G401.6 (cell line): ENCODE measurements at regions not wholly inside any gene's neighbourhood (a gene's known extent, or its start where the extent isn't known, plus 50 kb on each side); places are given as distances from the start of the nearest gene placed in this dataset.
"Not testable (repeated sequence)": the region's sequence is repeated elsewhere in the genome, so short reads cannot be mapped to it uniquely, and the experiment has no call there.

Experiments used
- FAIRE-seq: peaks from 2 replicates; lab custom pipeline; 2012; peaks lifted over from hg19 to GRCh38; lab: Jason Lieb, UNC

- FAIRE-seq = no peak
Measured at GRCh38 chr5:135279328-135279727, 119.7 kb downstream of the MACROH2A1 start.

- FAIRE-seq = no peak
Measured at GRCh38 chr5:135276151-135276550, 122.9 kb downstream of the MACROH2A1 start.

- FAIRE-seq = no peak
Measured at GRCh38 chr5:135273212-135273611, 125.8 kb downstream of the MACROH2A1 start.

GRCh38 chr5:135272311-135272805 is 126.7 kb downstream of the MACROH2A1 start:
- FAIRE-seq = no peak

GRCh38 chr5:135271533-135272310 is 127.3 kb downstream of the MACROH2A1 start:
- FAIRE-seq = no peak

GRCh38 chr5:135269931-135270421 is 129.1 kb downstream of the MACROH2A1 start:
- no peak for FAIRE-seq

GRCh38 chr5:135269199-135269598 is 129.8 kb downstream of the MACROH2A1 start:
- peak; percentile 8 for FAIRE-seq

- FAIRE-seq = no peak
Measured at GRCh38 chr5:135266975-135267374, 132.1 kb downstream of the MACROH2A1 start.

GRCh38 chr5:135266303-135266635 is 132.8 kb downstream of the MACROH2A1 start:
- FAIRE-seq = no peak

- no peak for FAIRE-seq
Measured at GRCh38 chr5:135265497-135266302, 133.3 kb downstream of the MACROH2A1 start.

GRCh38 chr5:135264451-135265440 is 134.3 kb downstream of the MACROH2A1 start:
- no peak for FAIRE-seq

GRCh38 chr5:135263022-135263668 is 135.9 kb downstream of the MACROH2A1 start:
- FAIRE-seq = no peak

GRCh38 chr5:135262364-135262763 is 136.7 kb downstream of the MACROH2A1 start:
- no peak for FAIRE-seq

- not testable (repeated sequence) for FAIRE-seq
Measured at GRCh38 chr5:135260108-135260507, 138.9 kb downstream of the MACROH2A1 start.

GRCh38 chr5:135255461-135256178 is 143.4 kb downstream of the MACROH2A1 start:
- no peak for FAIRE-seq

- no peak for FAIRE-seq
Measured at GRCh38 chr5:135254183-135254582, 144.8 kb downstream of the MACROH2A1 start.

GRCh38 chr5:135253601-135254178 is 145.3 kb downstream of the MACROH2A1 start:
- FAIRE-seq = no peak

GRCh38 chr5:135251093-135251492 is 147.9 kb downstream of the MACROH2A1 start:
- no peak for FAIRE-seq

- no peak for FAIRE-seq
Measured at GRCh38 chr5:135250671-135251070, 148.4 kb downstream of the MACROH2A1 start.

GRCh38 chr5:135249658-135250057 is 149.4 kb downstream of the MACROH2A1 start:
- FAIRE-seq = no peak
